Stimulated activated naive B cell treated with anti-CD40 and anti-IgM and Interleukin-4, amounts not matched to agents 10 μg/mL and 1 μg/mL and 100 μg/mL, for 72 hours (primary cell): ENCODE measurements at regions not wholly inside any gene's neighbourhood (a gene's known extent, or its start where the extent isn't known, plus 50 kb on each side); places are given as distances from the start of the nearest gene placed in this dataset.

Experiments
- ATAC-seq, 2 donors: fragments of 150-1000 bp; cut with Tn5 transposase; replicated peaks; 2 replicates each; pipeline ENCODE4 v1.10.0; 2021; ENCODE audit warnings: moderate library complexity in 1 of 2
- DNase-seq: peaks from one replicate; pipeline ENCODE4 v3.0.0; 2021
- H3K27ac Mint-ChIP-seq: one replicate; pipeline ENCODE4 v1.8.0; 2022; ENCODE audit warnings: mild to moderate bottlenecking, mixed read lengths
- H3K27me3 Mint-ChIP-seq, 2 donors: one replicate each; pipeline ENCODE4 v1.8.0; 2022; ENCODE audit warnings: mixed read lengths in 2 of 2
- H3K36me3 Mint-ChIP-seq, 2 donors: one replicate each; pipeline ENCODE4 v1.8.0; 2022; ENCODE audit warnings: mixed read lengths in 2 of 2, mild to moderate bottlenecking in 1 of 2
- H3K4me1 Mint-ChIP-seq, 2 donors: one replicate each; pipeline ENCODE4 v1.8.0; 2022; ENCODE audit warnings: mixed read lengths in 2 of 2, mild to moderate bottlenecking in 1 of 2
- H3K4me3 Mint-ChIP-seq, 2 donors: one replicate each; pipeline ENCODE4 v1.8.0; 2022; ENCODE audit warnings: mild to moderate bottlenecking in 2 of 2, mixed read lengths in 2 of 2, moderate library complexity in 1 of 2
- H3K9me3 Mint-ChIP-seq, 2 donors: one replicate each; pipeline ENCODE4 v1.8.0; 2022; ENCODE audit warnings: mixed read lengths in 2 of 2, mild to moderate bottlenecking in 1 of 2

DNA sequence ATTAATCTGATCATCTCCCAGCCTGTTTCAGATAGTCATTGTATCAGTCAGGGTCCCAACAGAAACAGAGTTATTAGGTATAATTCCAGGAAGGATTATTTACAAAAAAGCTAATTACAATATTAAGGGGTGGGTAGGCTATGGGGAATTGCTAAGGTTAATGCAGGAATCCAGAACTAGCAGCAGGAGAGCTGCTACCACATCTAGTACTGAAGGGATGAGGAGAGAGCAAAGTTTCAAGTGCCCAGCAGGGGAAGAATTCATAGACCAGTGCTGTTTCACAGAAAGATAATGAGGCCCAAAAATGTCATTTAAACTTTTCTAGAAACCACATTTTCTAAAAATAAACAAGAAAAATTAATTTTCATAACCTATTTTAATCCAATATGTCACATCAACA is 284.2 kb downstream of the HACE1 start:
- no peak overlapping the region for H3K27ac Mint-ChIP-seq
- H3K27me3 Mint-ChIP-seq = no peaks in the 10 kb centered on the region
- H3K4me1 Mint-ChIP-seq = no peaks in the 10 kb centered on the region
- DNase-seq (no peak), ATAC-seq (no peak)
- peaks cover 0 to 2% of the 10 kb centered on the region in 2 donors for H3K9me3 Mint-ChIP-seq
- H3K4me3 Mint-ChIP-seq = no peak overlapping the region
- H3K36me3 Mint-ChIP-seq = no peaks in the 10 kb centered on the region

DNA sequence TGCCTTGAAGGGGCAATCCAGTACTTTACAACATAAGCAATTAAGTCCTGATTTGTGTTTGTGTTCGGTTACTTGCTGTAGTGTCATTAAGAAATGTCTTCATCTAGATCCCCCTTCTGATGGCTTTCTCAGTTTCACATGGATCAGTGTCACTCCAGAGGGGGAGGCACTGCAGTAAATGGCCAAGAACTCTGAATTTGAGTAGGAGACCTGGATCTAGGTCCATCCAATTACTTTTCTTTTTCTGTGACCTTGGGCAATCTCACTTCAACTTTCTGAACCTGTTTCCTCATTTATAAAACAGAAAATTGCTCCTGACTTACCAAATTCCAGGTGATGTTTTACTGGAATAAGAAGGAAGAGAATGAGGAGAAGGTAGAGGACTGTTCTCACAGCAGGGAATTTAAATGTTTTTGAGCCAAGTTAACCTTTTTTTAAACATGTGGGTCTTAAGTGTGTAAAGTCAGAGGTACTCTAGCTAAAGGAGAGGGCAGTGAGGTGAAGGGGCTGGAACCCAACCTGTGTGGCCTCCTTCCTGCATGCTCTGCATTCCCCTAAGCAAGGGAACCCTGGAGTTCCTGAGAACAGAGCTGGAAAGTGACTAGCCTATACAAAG is 285.5 kb downstream of the HACE1 start:
- H3K36me3 Mint-ChIP-seq = no peaks in the 10 kb centered on the region

DNA sequence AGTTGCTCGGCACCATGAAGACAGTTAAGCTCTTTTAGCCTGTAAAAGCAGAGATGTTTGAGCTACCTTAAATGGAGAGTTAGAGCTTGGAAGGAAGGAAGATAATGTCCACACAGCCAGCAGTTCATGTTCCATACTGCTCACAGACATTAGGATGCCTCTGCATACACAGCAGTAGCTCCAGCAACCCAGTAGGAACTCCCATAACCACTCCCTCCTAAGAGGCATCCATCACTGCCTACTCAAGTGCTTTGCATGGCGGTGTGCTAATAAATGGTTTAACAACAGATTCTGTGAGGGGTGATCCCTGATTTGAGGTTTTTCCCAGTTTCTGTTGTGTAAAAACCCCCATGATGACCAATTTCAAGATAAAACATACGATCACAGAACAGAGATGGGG is 286.4 kb downstream of the HACE1 start:
- no peaks in the 10 kb centered on the region for H3K27me3 Mint-ChIP-seq
- peaks cover 0 to 1% of the 10 kb centered on the region in 2 donors for H3K9me3 Mint-ChIP-seq
- no peaks in the 10 kb centered on the region for H3K4me1 Mint-ChIP-seq
- no peak overlapping the region for H3K27ac Mint-ChIP-seq
- no peak for DNase-seq
- no peak overlapping the region for H3K4me3 Mint-ChIP-seq
- H3K36me3 Mint-ChIP-seq = no peaks in the 10 kb centered on the region
- ATAC-seq = no peak

More for the DNA sequence above, 285.5 kb downstream of the HACE1 start:
- H3K9me3 Mint-ChIP-seq = peaks cover 0 to 1% of the 10 kb centered on the region in 2 donors
- H3K4me3 Mint-ChIP-seq = no peak overlapping the region
- no peak overlapping the region for H3K27ac Mint-ChIP-seq
- no peaks in the 10 kb centered on the region for H3K27me3 Mint-ChIP-seq
- ATAC-seq = no peak
- no peak for DNase-seq
- H3K4me1 Mint-ChIP-seq = no peaks in the 10 kb centered on the region

DNA sequence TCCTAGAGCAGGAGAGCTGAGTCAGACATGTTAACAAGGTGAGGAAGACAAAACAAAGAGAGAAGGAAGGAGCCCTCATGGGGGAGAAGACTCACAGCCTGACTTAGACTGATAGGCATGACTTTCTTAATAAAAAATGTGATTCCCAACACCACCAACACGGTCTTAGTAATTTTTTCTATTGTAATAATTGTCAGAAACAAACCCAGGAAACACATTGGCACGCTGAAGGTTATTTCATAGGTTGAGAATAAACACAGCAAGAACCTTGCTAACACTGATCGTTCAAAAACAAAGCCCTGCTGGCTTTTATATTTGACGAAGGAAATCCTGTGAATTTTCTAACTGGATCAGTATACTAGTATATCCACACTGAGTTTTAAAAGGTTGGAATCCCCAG is 286.8 kb downstream of the HACE1 start:
- Mint-ChIP-seq H3K9me3 (peaks cover 0 to 1% of the 10 kb centered on the region in 2 donors), H3K36me3 (no peaks in the 10 kb centered on the region), H3K27me3 (no peaks in the 10 kb centered on the region), H3K4me1 (no peaks in the 10 kb centered on the region), H3K27ac (no peak overlapping the region), H3K4me3 (no peak overlapping the region)
- no peak for DNase-seq
- no peak for ATAC-seq

DNA sequence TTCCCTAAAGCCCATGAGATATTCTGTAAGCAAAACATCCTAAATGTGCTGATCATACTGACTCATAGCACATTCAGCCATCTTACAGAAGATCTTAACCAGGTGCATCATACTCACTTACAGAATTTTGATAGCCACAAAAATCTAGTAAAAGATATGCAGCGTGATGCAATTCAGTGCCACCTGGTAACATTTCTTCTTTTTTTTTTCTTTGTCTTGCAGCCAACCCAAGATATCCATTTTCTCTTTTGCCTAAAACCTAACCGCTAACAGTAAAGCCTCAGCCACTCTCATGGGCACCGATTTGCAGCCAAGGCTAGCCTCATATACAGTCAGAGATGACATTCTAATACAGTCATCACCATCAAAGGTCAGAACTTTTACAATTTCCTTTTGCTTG is 293.3 kb downstream of the HACE1 start:
- ATAC-seq (no peak), DNase-seq (no peak)
- Mint-ChIP-seq H3K36me3 (no peaks in the 10 kb centered on the region), H3K4me1 (no peaks in the 10 kb centered on the region), H3K27me3 (no peaks in the 10 kb centered on the region), H3K9me3 (peaks cover 0 to 1% of the 10 kb centered on the region in 2 donors), H3K27ac (no peak overlapping the region), H3K4me3 (no peak overlapping the region)

DNA sequence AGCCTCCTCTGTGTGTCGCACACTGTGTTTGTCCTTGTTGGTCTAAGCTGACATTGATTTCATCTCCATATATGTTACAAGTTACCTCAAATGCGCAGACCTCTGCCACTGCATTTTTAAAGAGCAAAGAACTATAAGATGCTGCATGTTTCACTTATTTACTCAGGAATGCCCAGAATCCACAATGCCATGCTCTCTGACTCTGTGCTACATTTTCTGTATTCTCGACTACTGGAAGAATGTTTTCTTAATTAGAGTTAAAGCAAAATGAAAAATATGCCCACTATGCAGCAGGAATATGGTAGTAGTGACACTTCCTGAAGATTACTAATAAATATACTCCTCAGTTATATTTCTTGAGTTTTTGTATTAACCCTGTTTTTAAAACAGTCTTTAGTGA is 296.4 kb downstream of the HACE1 start:
- Mint-ChIP-seq H3K9me3 (no peaks in the 10 kb centered on the region), H3K36me3 (no peaks in the 10 kb centered on the region), H3K4me1 (no peaks in the 10 kb centered on the region), H3K4me3 (no peak overlapping the region), H3K27ac (no peak overlapping the region), H3K27me3 (no peaks in the 10 kb centered on the region)
- no peak for DNase-seq
- no peak for ATAC-seq

DNA sequence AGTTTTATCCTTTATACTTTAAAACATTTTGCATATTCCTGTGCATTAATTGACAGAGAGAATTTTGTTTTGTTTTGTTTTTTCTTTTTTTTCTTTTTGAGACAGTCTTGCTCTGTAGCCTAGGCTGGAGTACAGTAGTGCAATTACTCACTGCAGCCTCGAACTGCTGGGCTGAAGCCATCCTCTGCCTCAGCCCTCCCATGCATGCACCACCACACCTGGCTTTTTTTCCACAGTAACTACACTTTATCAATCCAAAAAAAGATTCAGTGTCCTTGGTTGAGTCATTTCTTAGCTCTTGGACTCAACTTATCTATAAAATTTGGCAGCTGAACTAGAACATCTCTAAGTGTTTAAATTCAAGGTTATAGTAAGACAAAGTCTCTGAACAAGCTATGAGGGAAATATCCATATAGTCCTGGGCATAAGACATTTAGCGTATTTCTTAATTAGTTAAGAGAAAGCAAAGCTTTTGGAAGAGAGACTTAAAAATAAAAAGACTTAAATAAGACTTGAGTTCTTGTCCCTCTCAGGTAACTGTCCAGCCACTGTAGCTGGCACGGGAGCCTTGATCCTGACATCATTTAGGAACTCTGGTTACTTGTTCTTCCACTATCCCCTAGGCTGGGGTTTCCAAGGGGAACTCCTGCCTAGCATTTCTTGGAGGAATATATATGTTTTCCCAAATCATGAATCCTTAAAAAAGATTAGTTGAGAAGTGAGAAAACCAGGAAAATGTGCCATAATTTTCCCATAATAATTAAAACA is 300.1 kb downstream of the HACE1 start:
- Mint-ChIP-seq H3K27ac (no peak overlapping the region), H3K36me3 (no peaks in the 10 kb centered on the region), H3K27me3 (peaks cover 0 to 7% of the 10 kb centered on the region in 2 donors), H3K4me1 (no peaks in the 10 kb centered on the region), H3K4me3 (no peak overlapping the region), H3K9me3 (no peaks in the 10 kb centered on the region)
- no peak for ATAC-seq
- DNase-seq = no peak

DNA sequence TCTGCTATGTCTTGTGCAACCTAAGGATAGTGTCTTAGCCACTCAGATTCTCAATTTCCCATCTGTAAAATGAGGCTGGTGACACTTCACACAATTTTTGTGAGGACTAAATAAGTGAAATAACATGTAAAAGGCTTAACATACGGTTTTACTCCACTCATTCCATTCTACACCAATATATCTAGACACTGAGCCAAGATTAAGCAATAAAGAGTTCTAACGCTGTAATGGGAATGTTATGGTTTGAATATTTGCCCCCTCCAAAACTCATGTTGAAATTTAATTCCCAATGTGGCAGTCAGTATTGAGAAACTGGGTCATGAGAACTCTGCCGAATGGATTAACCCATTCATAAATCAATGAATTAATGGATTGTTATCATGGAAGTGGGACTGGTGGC is 301.0 kb downstream of the HACE1 start:
- DNase-seq = no peak
- Mint-ChIP-seq H3K4me1 (no peaks in the 10 kb centered on the region), H3K4me3 (no peak overlapping the region), H3K27ac (no peak overlapping the region), H3K36me3 (no peaks in the 10 kb centered on the region), H3K9me3 (no peaks in the 10 kb centered on the region), H3K27me3 (peaks cover 0 to 7% of the 10 kb centered on the region in 2 donors)
- no peak for ATAC-seq

DNA sequence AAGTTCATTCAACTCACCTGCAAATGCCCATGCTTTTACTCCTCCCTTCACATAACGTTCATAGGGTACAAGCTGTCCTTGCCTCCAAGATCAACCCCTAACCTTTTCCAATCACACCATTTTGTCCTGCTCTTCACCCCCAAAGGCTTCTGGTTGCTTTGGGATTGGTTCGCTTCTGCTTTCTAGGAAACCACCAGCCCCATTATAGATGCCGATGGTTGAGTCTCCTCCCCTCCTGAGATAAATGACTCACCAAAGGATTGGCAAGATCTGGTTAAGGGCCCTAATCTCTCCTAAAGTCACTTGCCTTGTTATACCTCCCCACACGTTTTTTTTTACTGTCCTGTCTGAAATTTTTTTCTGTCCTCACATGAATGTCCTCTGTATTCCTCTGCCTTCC is 311.4 kb downstream of the HACE1 start:
- no peaks in the 10 kb centered on the region for H3K36me3 Mint-ChIP-seq
- peaks cover 0 to 4% of the 10 kb centered on the region in 2 donors for H3K27me3 Mint-ChIP-seq
- DNase-seq (no peak), ATAC-seq (no peak)
- no peak overlapping the region for H3K4me3 Mint-ChIP-seq
- no peaks in the 10 kb centered on the region for H3K9me3 Mint-ChIP-seq
- no peak overlapping the region for H3K27ac Mint-ChIP-seq
- no peaks in the 10 kb centered on the region for H3K4me1 Mint-ChIP-seq

DNA sequence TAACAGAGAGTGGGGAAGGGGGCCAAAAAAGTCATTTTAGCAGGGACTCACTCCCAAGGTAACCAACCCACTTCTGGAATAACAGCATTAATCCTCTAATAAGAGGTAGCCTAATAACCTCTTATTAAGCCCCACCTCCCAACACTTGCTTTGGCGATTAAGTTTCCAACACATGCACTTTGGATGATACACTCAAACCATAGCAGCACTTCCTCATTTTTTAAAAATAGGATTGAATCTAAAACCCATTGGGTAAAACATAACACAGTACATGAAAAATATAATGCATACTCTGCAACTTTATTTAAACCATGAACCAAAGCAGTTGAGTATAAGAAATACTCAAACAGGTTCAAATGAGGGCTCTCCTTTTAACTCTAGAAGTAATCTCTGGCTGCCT is 318.3 kb downstream of the HACE1 start:
- no peaks in the 10 kb centered on the region for H3K4me1 Mint-ChIP-seq
- H3K9me3 Mint-ChIP-seq = no peaks in the 10 kb centered on the region
- H3K27me3 Mint-ChIP-seq = peaks cover 0 to 4% of the 10 kb centered on the region in 2 donors
- no peak overlapping the region for H3K27ac Mint-ChIP-seq
- no peak for DNase-seq
- no peak overlapping the region for H3K4me3 Mint-ChIP-seq
- no peak for ATAC-seq
- no peaks in the 10 kb centered on the region for H3K36me3 Mint-ChIP-seq

DNA sequence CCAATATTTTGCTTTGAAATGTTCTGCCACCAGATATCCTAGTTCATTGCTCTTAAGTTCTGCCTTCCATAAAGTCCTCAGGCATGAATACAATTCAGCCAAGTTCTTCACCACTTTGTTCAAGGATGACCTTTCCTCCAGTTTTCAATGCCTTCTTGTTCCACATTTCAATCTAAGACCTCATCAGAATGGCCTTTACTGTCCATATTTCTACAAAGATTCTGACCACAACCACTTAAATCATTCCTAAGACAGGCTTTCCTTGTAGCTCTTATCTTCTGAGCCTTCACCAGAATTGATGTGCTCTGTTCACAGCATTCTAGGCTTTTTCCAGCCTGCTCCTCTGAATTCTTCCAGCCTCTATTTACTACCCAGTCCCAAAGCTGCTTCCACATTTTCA is 319.0 kb downstream of the HACE1 start:
- Mint-ChIP-seq H3K9me3 (no peaks in the 10 kb centered on the region), H3K4me3 (no peak overlapping the region), H3K36me3 (no peaks in the 10 kb centered on the region), H3K4me1 (no peaks in the 10 kb centered on the region), H3K27ac (no peak overlapping the region), H3K27me3 (peaks cover 0 to 4% of the 10 kb centered on the region in 2 donors)
- DNase-seq (no peak), ATAC-seq (no peak)

DNA sequence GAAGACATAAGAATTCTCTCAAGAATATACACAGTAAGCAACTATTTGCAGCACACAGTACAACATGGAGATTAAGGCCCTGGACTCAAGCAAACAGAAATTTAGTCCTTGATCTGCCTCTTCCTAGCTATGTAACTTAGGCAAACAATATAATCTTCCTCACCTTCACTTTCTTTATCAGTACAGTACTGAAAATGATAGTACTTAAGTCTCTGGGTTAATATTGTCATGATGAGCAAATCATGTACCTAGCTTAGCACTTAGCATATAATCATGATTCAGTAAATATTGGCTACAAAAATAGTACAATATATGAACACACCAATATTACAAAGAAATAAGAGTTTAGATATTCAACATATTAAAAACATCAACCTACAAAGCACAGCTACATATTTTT is 320.5 kb downstream of the HACE1 start:
- no peaks in the 10 kb centered on the region for H3K4me1 Mint-ChIP-seq
- H3K27me3 Mint-ChIP-seq = no peaks in the 10 kb centered on the region
- no peak overlapping the region for H3K27ac Mint-ChIP-seq
- no peak overlapping the region for H3K4me3 Mint-ChIP-seq
- ATAC-seq (no peak), DNase-seq (no peak)
- no peaks in the 10 kb centered on the region for H3K36me3 Mint-ChIP-seq
- no peaks in the 10 kb centered on the region for H3K9me3 Mint-ChIP-seq

DNA sequence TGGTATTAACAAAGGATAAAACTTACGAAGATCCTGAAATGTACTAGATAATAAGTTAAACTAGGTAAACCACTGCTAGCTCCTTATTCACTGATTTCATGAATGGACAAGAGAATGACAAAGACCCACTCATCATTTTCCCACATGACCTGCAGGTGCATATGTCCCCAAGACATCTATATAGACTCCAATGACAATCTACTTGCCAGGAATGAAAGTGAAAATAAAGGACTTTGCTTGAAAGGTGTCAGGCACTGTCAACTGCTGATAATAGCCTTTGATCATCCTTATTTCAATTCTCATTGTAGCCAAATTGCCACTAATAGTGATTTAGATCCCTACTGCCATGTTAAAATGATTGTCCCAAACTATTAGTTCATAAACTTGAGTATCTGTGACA is 321.8 kb downstream of the HACE1 start:
- no peak overlapping the region for H3K27ac Mint-ChIP-seq
- H3K36me3 Mint-ChIP-seq = no peaks in the 10 kb centered on the region
- ATAC-seq (no peak), DNase-seq (no peak)
- H3K4me3 Mint-ChIP-seq = no peak overlapping the region
- H3K4me1 Mint-ChIP-seq = no peaks in the 10 kb centered on the region
- no peaks in the 10 kb centered on the region for H3K9me3 Mint-ChIP-seq
- H3K27me3 Mint-ChIP-seq = no peaks in the 10 kb centered on the region

DNA sequence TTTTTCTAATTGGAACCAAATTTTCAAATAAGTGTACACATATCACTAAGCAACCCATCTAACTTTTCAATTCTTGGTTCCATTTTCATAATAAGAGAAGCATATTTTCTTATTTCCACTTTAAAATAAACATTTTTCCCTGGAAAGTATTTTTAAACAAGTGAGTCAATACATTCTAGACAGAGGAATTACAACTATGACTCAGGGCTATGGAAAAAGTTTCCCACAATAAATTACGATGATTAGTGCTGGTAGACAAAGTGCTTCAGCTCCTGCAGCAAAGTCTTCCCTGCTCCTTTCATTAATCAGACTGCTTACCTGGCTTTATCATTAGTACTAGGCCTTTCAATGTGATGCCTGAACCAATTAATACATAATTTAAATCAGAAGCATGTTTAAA is 322.5 kb downstream of the HACE1 start:
- Mint-ChIP-seq H3K27ac (no peak overlapping the region), H3K4me3 (no peak overlapping the region), H3K4me1 (no peaks in the 10 kb centered on the region), H3K36me3 (no peaks in the 10 kb centered on the region), H3K9me3 (no peaks in the 10 kb centered on the region), H3K27me3 (no peaks in the 10 kb centered on the region)
- ATAC-seq (no peak), DNase-seq (no peak)

DNA sequence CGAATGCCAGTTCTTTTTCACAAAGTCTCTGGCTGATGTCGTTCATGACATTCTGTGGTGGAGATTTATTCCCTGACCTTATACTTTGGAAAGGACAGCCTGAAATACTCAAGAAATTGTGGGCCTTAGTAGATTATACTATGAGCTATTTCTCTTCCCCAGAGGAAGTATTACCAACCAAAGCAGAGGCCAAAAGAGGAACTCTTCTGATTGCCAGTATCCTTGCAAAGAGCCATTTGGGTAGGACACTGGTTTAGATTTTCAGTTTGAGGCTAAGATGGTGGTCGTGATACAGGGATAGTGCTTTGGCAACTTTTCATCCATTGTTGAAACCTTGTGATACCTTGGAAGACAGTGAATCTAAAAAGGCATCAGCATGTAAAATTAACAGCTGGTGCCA is 327.3 kb downstream of the HACE1 start:
- H3K27ac Mint-ChIP-seq = no peak overlapping the region
- no peaks in the 10 kb centered on the region for H3K36me3 Mint-ChIP-seq
- no peaks in the 10 kb centered on the region for H3K9me3 Mint-ChIP-seq
- DNase-seq (no peak), ATAC-seq (no peak)
- H3K4me3 Mint-ChIP-seq = no peak overlapping the region
- no peaks in the 10 kb centered on the region for H3K4me1 Mint-ChIP-seq
- H3K27me3 Mint-ChIP-seq = peaks cover 0 to 4% of the 10 kb centered on the region in 2 donors
